ENCODE measurements at regions not wholly inside any gene's neighbourhood (a gene's known extent, or its start where the extent isn't known, plus 50 kb on each side); places are given as distances from the start of the nearest gene placed in this dataset.

GRCh38 chr12:128042825-128043224 lies 224.1 kb upstream of the TMEM132C start:
- Histone ChIP-seq H3K14ac (ENCODE audit: insufficient read length) (no peak overlapping the region), H3K23ac (ENCODE audit: insufficient read length) (no peak overlapping the region), H3K27me3 (replicated peaks in 1 of 4; ENCODE audit: control insufficient read depth in 3 of 4, extremely low read depth in 1 of 4, insufficient read depth in 3 of 4, low read length in 3 of 4) (no peaks in the 10 kb centered on the region), H3K4me1 (replicated peaks in 1 of 4; ENCODE audit: control insufficient read depth in 3 of 4, insufficient read depth in 4 of 4, low read length in 3 of 4) (no peaks in the 10 kb centered on the region), H3K23me2 (ENCODE audit: low read depth, low read length) (no peaks in the 10 kb centered on the region), H2AFZ (ENCODE audit: low read length) (no peak overlapping the region), H2AK5ac (ENCODE audit: low read depth, low read length) (no peak overlapping the region), H2BK12ac (ENCODE audit: low read depth, low read length) (no peak overlapping the region), H3K79me1 (ENCODE audit: low read depth, low read length) (no peaks in the 10 kb centered on the region), H3K56ac (replicated peaks; ENCODE audit: insufficient read length, low read depth, low read length) (no peak overlapping the region), H3K4ac (replicated peaks; ENCODE audit: insufficient read length, low read depth, low read length) (no peak overlapping the region), H3K9me3 (ENCODE audit: insufficient read depth in 2 of 2, low read depth in 1 of 2, low read length in 1 of 2) (no peaks in the 10 kb centered on the region), H2BK120ac (replicated peaks; ENCODE audit: low read depth, low read length) (no peak overlapping the region), H3K9ac (replicated peaks in 1 of 4; ENCODE audit: extremely low read depth in 1 of 4, low read depth in 3 of 4, low read length in 3 of 4) (no peak overlapping the region), H3K36me3 (ENCODE audit: control insufficient read depth in 2 of 4, insufficient read depth in 4 of 4, low read length in 3 of 4) (no peaks in the 10 kb centered on the region), H3K4me2 (ENCODE audit: insufficient read depth in 1 of 2, low read depth in 2 of 2, low read length in 2 of 2) (no peak overlapping the region), H2BK15ac (ENCODE audit: low read length) (no peak overlapping the region), H3K27ac (ENCODE audit: low read depth, low read length) (no peak overlapping the region), H3K4me3 (ENCODE audit: extremely low read depth in 1 of 4, insufficient read depth in 2 of 4, low read depth in 3 of 4, low read length in 4 of 4) (no peak overlapping the region), H3K18ac (ENCODE audit: extremely low read depth, low read length) (no peak overlapping the region), H2BK5ac (ENCODE audit: low read depth, low read length) (no peak overlapping the region), H2BK20ac (ENCODE audit: low read length) (no peak overlapping the region), H3K79me2 (ENCODE audit: control insufficient read depth in 1 of 2, insufficient read depth in 2 of 2, low read length in 2 of 2) (no peaks in the 10 kb centered on the region), H4K91ac (replicated peaks; ENCODE audit: insufficient read length, low read length) (no peak overlapping the region), H4K20me1 (replicated peaks in 1 of 2; ENCODE audit: control insufficient read depth in 1 of 2, insufficient read depth in 2 of 2, low read length in 2 of 2) (no peaks in the 10 kb centered on the region), H4K5ac (ENCODE audit: insufficient read length, low read depth, low read length) (no peak overlapping the region), H4K8ac (ENCODE audit: extremely low read depth, insufficient read depth, low read length) (no peak overlapping the region)
- FAIRE-seq (no peak), DNase-seq (ENCODE audit: low read depth in 1 of 2, low spot score in 2 of 2) (no peak)
- 96% methylated on average over 3 of the region's 3 CpGs; no CpG with 5 or more reads in 1 of the 2 experiments for whole genome bisulfite sequencing, 2 experiments (ENCODE audit: extremely low coverage in 1 of 2, insufficient coverage in 1 of 2, insufficient read length in 1 of 2, insufficient replicate concordance in 2 of 2, low coverage in 1 of 2, low lambda C conversion rate in 2 of 2, missing lambda C conversion rate in 1 of 2)
- POLR2A ChIA-PET (ENCODE audit: partially characterized antibody) = no interaction called here
- CTCF ChIA-PET (ENCODE audit: partially characterized antibody) = no interaction called here
- no peak for TF ChIP-seq CBX8 (IDR thresholded peaks at IDR 0.05; ENCODE audit: borderline replicate concordance, low read depth, low read length)
- no peak for TF ChIP-seq POLR2AphosphoS5 (IDR thresholded peaks at IDR 0.05; ENCODE audit: low read depth, low read length)
- no peak for TF ChIP-seq TCF12 (IDR thresholded peaks at IDR 0.05; ENCODE audit: low read depth, low read length)
- no peak for TF ChIP-seq SAP30 (IDR thresholded peaks at IDR 0.05; ENCODE audit: insufficient read depth, insufficient replicate concordance, low read length)
- no peak for TF ChIP-seq EZH2 (IDR thresholded peaks at IDR 0.05; ENCODE audit: low read depth, low read length, severe bottlenecking)
- TF ChIP-seq SIN3A (conservative IDR thresholded peaks at IDR 0.05 in 1 of 2, IDR thresholded peaks at IDR 0.05 in 1 of 2; ENCODE audit: low read depth in 1 of 2, low read length in 2 of 2) = no peak
- no peak for TF ChIP-seq E2F6 (IDR thresholded peaks at IDR 0.05)
- no peak for TF ChIP-seq TAF1 (IDR thresholded peaks at IDR 0.05; ENCODE audit: low read depth, low read length)
- no peak for TF ChIP-seq POU5F1 (IDR thresholded peaks at IDR 0.05; ENCODE audit: low read depth, low read length)
